HG03103 (cell line): ENCODE measurements at regions not wholly inside any gene's neighbourhood (a gene's known extent, or its start where the extent isn't known, plus 50 kb on each side); places are given as distances from the start of the nearest gene placed in this dataset.

Experiments used
- ATAC-seq: cut with Tn5 transposase; IDR thresholded peaks from one replicate; pipeline ENCODE4 v1.9.1; 2021; ENCODE audit warnings: low read depth; ENCODE audit not compliant: unreplicated experiment

DNA sequence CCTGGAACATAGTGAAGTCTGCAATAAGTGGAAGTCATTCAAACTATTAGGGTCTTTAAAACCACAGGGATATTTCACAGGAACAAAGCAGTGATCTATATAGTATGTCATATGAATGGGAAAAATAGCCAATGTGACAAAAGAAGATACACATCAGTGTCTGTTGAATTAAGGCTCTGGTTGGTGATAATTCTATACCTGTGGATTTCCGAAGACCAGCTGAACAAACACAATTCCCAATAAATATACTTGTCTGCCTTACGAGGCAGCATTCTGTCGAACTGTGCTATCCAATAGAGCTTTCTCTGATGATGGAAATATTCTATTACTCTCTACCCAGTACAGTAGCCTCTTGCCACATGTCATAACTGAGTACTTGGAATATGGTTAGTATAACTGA lies 55.9 kb upstream of the CAV2 start:
- no peak for ATAC-seq

GRCh38 chr7:116445447-116446211 lies 53.9 kb upstream of the CAV2 start:
- no peak for ATAC-seq

GRCh38 chr7:116446212-116446855 lies 53.2 kb upstream of the CAV2 start:
- ATAC-seq: no peak

GRCh38 chr7:116447436-116447835 lies 52.1 kb upstream of the CAV2 start:
- ATAC-seq: no peak

GRCh38 chr7:116447966-116448839 lies 51.3 kb upstream of the CAV2 start:
- no peak for ATAC-seq

GRCh38 chr7:116449441-116449840 lies 50.1 kb upstream of the CAV2 start:
- ATAC-seq: no peak
